Activated T-helper 2 cell treated with anti-CD3 and anti-CD28 coated beads, Interferon-gamma antibody, Interleukin-2, Interleukin-4, amounts not matched to agents 10 μg/mL and 5 μg/mL and 100 μg/mL, durations not matched to agents 14 hours and 24 hours and 36 hours (primary cell): ENCODE measurements at regions not wholly inside any gene's neighbourhood (a gene's known extent, or its start where the extent isn't known, plus 50 kb on each side); places are given as distances from the start of the nearest gene placed in this dataset.

ENCODE experiments used
- DNase-seq: peaks from one replicate; pipeline ENCODE4 v3.0.0; 2021; ENCODE audit warnings: low spot score
- H3K27ac Mint-ChIP-seq: one replicate; pipeline ENCODE4 v1.8.0; 2021; ENCODE audit warnings: mixed read lengths
- H3K27me3 Mint-ChIP-seq: one replicate; pipeline ENCODE4 v1.8.0; 2021; ENCODE audit warnings: low read depth, mixed read lengths
- H3K36me3 Mint-ChIP-seq: one replicate; pipeline ENCODE4 v1.8.0; 2021; ENCODE audit warnings: low read depth, mixed read lengths
- H3K4me1 Mint-ChIP-seq: one replicate; pipeline ENCODE4 v1.8.0; 2021; ENCODE audit warnings: low read depth, mixed read lengths
- H3K4me3 Mint-ChIP-seq: one replicate; pipeline ENCODE4 v1.8.0; 2021; ENCODE audit warnings: low read depth, mild to moderate bottlenecking, moderate library complexity, mixed read lengths
- H3K9me3 Mint-ChIP-seq: one replicate; pipeline ENCODE4 v1.8.0; 2021; ENCODE audit warnings: mixed read lengths
- intact Hi-C: fragments of 100-400 bp; cut with micrococcal nuclease; formaldehyde crosslinking; loops from one replicate; pipeline ENCODE4 v1.15.1; 2023

GRCh38 chr9:30476826-30477225 is 1907.6 kb upstream of the ACO1 start:
- H3K27ac Mint-ChIP-seq, result no peak overlapping the region
- no peak overlapping the region for H3K4me3 Mint-ChIP-seq
- no peak for DNase-seq
- H3K27me3 Mint-ChIP-seq, result no peaks in the 10 kb centered on the region
- H3K4me1 Mint-ChIP-seq, result no peaks in the 10 kb centered on the region
- intact Hi-C loops, result no loop called here
- H3K9me3 Mint-ChIP-seq, result peaks cover 9% of the 10 kb centered on the region
- no peaks in the 10 kb centered on the region for H3K36me3 Mint-ChIP-seq

GRCh38 chr9:30478684-30479083 is 1905.8 kb upstream of the ACO1 start:
- Mint-ChIP-seq H3K27ac (no peak overlapping the region), H3K4me1 (no peaks in the 10 kb centered on the region), H3K4me3 (no peak overlapping the region), H3K36me3 (no peaks in the 10 kb centered on the region), H3K9me3 (peaks cover 4% of the 10 kb centered on the region), H3K27me3 (no peaks in the 10 kb centered on the region)
- no peak for DNase-seq
- intact Hi-C loops, result no loop called here

GRCh38 chr9:30482499-30482898 is 1901.9 kb upstream of the ACO1 start:
- Mint-ChIP-seq H3K27ac (no peak overlapping the region), H3K4me3 (no peak overlapping the region), H3K9me3 (peaks cover 4% of the 10 kb centered on the region), H3K36me3 (no peaks in the 10 kb centered on the region), H3K4me1 (no peaks in the 10 kb centered on the region), H3K27me3 (no peaks in the 10 kb centered on the region)
- intact Hi-C loops, result no loop called here
- DNase-seq, result no peak

- intact Hi-C loops, result no loop called here
- H3K27ac Mint-ChIP-seq, result no peak overlapping the region
- DNase-seq, result no peak
- no peak overlapping the region for H3K4me3 Mint-ChIP-seq
- no peaks in the 10 kb centered on the region for H3K27me3 Mint-ChIP-seq
- no peaks in the 10 kb centered on the region for H3K4me1 Mint-ChIP-seq
- no peaks in the 10 kb centered on the region for H3K36me3 Mint-ChIP-seq
- H3K9me3 Mint-ChIP-seq, result peaks cover 4% of the 10 kb centered on the region
These were observed 1899.8 kb upstream of the ACO1 start for GRCh38 chr9:30484690-30485089.

- Mint-ChIP-seq H3K4me3 (no peak overlapping the region), H3K36me3 (no peaks in the 10 kb centered on the region), H3K9me3 (peaks cover under 1% of the 10 kb centered on the region), H3K27me3 (no peaks in the 10 kb centered on the region), H3K4me1 (no peaks in the 10 kb centered on the region), H3K27ac (no peak overlapping the region)
- DNase-seq, result no peak
- intact Hi-C loops, result no loop called here
These were observed 1879.9 kb upstream of the ACO1 start for GRCh38 chr9:30504502-30504905.

GRCh38 chr9:30505311-30505710 is 1879.1 kb upstream of the ACO1 start:
- Mint-ChIP-seq H3K27me3 (no peaks in the 10 kb centered on the region), H3K4me1 (no peaks in the 10 kb centered on the region), H3K9me3 (no peaks in the 10 kb centered on the region), H3K36me3 (no peaks in the 10 kb centered on the region), H3K4me3 (no peak overlapping the region), H3K27ac (no peak overlapping the region)
- intact Hi-C loops, result no loop called here
- no peak for DNase-seq

- no peaks in the 10 kb centered on the region for H3K36me3 Mint-ChIP-seq
These were observed 1877.7 kb upstream of the ACO1 start for GRCh38 chr9:30506749-30507148.

GRCh38 chr9:30507166-30507565 is 1877.3 kb upstream of the ACO1 start:
- intact Hi-C loops, result no loop called here
- Mint-ChIP-seq H3K4me1 (no peaks in the 10 kb centered on the region), H3K9me3 (no peaks in the 10 kb centered on the region), H3K27me3 (no peaks in the 10 kb centered on the region), H3K4me3 (no peak overlapping the region), H3K36me3 (no peaks in the 10 kb centered on the region), H3K27ac (no peak overlapping the region)
- no peak for DNase-seq

More at GRCh38 chr9:30506749-30507148, 1877.7 kb upstream of the ACO1 start:
- Mint-ChIP-seq H3K27ac (no peak overlapping the region), H3K27me3 (no peaks in the 10 kb centered on the region), H3K4me3 (no peak overlapping the region), H3K9me3 (no peaks in the 10 kb centered on the region), H3K4me1 (no peaks in the 10 kb centered on the region)
- DNase-seq, result no peak
- intact Hi-C loops, result no loop called here

- H3K9me3 Mint-ChIP-seq, result peaks cover 4% of the 10 kb centered on the region
- no peak for DNase-seq
- H3K36me3 Mint-ChIP-seq, result no peaks in the 10 kb centered on the region
- H3K4me1 Mint-ChIP-seq, result no peaks in the 10 kb centered on the region
- H3K27ac Mint-ChIP-seq, result no peak overlapping the region
- intact Hi-C loops, result no loop called here
- H3K4me3 Mint-ChIP-seq, result no peak overlapping the region
- no peaks in the 10 kb centered on the region for H3K27me3 Mint-ChIP-seq
These were observed 1872.8 kb upstream of the ACO1 start for GRCh38 chr9:30511666-30512065.

GRCh38 chr9:30519166-30519565 is 1865.3 kb upstream of the ACO1 start:
- DNase-seq, result no peak
- no peaks in the 10 kb centered on the region for H3K36me3 Mint-ChIP-seq
- H3K4me3 Mint-ChIP-seq, result no peak overlapping the region
- no peak overlapping the region for H3K27ac Mint-ChIP-seq
- peaks cover 10% of the 10 kb centered on the region for H3K9me3 Mint-ChIP-seq
- no peaks in the 10 kb centered on the region for H3K27me3 Mint-ChIP-seq
- intact Hi-C loops, result no loop called here
- H3K4me1 Mint-ChIP-seq, result no peaks in the 10 kb centered on the region

GRCh38 chr9:30519756-30520155 is 1864.7 kb upstream of the ACO1 start:
- no peak overlapping the region for H3K4me3 Mint-ChIP-seq
- no peak overlapping the region for H3K27ac Mint-ChIP-seq
- no peaks in the 10 kb centered on the region for H3K27me3 Mint-ChIP-seq
- DNase-seq, result no peak
- no peaks in the 10 kb centered on the region for H3K4me1 Mint-ChIP-seq
- intact Hi-C loops, result no loop called here
- H3K9me3 Mint-ChIP-seq, result peaks cover 10% of the 10 kb centered on the region
- H3K36me3 Mint-ChIP-seq, result no peaks in the 10 kb centered on the region

GRCh38 chr9:30522061-30522460 is 1862.4 kb upstream of the ACO1 start:
- no peaks in the 10 kb centered on the region for H3K36me3 Mint-ChIP-seq
- no peak overlapping the region for H3K4me3 Mint-ChIP-seq
- H3K4me1 Mint-ChIP-seq, result no peaks in the 10 kb centered on the region
- H3K27ac Mint-ChIP-seq, result no peak overlapping the region
- peaks cover 7% of the 10 kb centered on the region for H3K9me3 Mint-ChIP-seq
- intact Hi-C loops, result no loop called here
- H3K27me3 Mint-ChIP-seq, result no peaks in the 10 kb centered on the region
- no peak for DNase-seq

GRCh38 chr9:30522486-30522885 is 1862.0 kb upstream of the ACO1 start:
- H3K4me1 Mint-ChIP-seq, result no peaks in the 10 kb centered on the region
- no peak for DNase-seq
- H3K9me3 Mint-ChIP-seq, result peaks cover 7% of the 10 kb centered on the region
- no peaks in the 10 kb centered on the region for H3K27me3 Mint-ChIP-seq
- no peak overlapping the region for H3K27ac Mint-ChIP-seq
- no peak overlapping the region for H3K4me3 Mint-ChIP-seq
- intact Hi-C loops, result no loop called here
- no peaks in the 10 kb centered on the region for H3K36me3 Mint-ChIP-seq

GRCh38 chr9:30524311-30524710 is 1860.1 kb upstream of the ACO1 start:
- no peaks in the 10 kb centered on the region for H3K4me1 Mint-ChIP-seq
- intact Hi-C loops, result no loop called here
- H3K9me3 Mint-ChIP-seq, result no peaks in the 10 kb centered on the region
- no peak overlapping the region for H3K27ac Mint-ChIP-seq
- no peak overlapping the region for H3K4me3 Mint-ChIP-seq
- no peaks in the 10 kb centered on the region for H3K27me3 Mint-ChIP-seq
- no peaks in the 10 kb centered on the region for H3K36me3 Mint-ChIP-seq
- DNase-seq, result no peak
